NCI-H2196 treated with DMSO at 0.1 percent for 48 hours (cell line): ENCODE measurements at regions not wholly inside any gene's neighbourhood (a gene's known extent, or its start where the extent isn't known, plus 50 kb on each side); places are given as distances from the start of the nearest gene placed in this dataset.

ENCODE experiments used
- DNase-seq: peaks from one replicate; lab custom pipeline; 2025; ENCODE audit not compliant: unreplicated experiment; lab: John Stamatoyannopoulos, UW

- no peak for DNase-seq
Measured at GRCh38 chr1:118363396-118363795, 178.4 kb upstream of the SPAG17 start.

- no peak for DNase-seq
Measured at GRCh38 chr1:118360817-118361216, 175.8 kb upstream of the SPAG17 start.

DNA sequence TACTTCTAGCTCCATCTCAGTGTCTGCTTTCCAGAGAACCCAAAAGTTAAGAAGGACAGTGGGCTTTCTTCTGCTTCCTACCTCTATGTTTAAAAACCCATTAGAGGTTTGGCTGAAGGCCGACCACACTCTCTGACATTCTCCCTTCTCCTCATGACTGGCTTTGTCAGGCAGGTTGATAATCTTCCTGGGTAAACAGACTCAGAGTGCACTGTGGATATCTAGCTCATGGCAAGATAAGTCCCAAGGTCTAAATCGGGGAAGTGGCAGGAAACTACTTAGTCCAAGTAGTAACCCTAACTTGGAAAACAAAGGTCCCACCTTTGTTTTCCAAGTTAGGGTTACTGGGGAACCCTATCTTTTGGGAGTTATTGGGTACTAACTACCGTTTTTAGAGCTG is 161.9 kb upstream of the SPAG17 start:
- DNase-seq, result no peak

DNA sequence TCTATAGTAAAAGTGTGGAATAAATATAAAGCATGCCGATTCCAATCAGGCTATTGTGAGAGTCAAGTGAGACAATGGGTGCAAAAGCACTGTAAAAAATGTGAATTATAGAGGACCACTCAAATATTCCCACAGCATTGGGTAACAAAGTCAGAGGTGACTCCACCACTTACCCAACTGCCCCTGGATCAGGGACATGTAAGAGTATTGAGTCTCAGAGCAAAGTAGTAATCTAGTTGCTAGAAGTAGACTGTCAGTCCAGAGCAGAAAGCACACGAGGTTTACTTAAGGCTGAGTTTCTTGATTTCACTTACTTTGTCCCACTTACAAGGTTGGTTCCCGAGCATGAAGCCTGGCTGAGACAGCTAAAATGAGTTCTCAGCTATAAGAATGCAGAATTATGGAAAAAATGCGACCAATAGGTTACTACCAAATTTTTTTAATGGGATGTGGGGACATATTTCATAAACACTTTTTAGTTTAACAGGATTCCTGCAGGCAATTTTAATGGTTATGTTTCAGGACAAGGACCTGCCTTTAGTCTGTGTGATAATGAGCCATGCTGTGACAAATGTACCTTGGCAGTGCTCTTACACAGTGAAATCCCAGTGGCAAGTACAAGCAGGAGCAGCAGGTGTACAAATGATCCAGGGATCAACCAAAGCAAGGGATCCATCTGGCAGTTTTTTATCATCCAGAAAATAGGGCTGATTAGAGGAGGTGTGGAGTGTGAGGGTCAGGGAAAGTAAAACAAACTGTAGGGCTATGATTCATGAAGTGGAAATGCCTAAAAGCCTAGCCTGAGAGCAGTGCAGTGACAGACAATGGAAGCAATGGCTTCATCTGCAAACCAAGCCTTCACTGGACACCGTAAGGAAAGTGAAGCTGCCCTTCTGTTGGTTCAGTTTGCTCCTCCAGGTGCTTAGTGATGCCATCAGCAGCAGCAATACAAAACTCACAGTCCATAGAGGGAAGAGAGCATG is 156.2 kb upstream of the SPAG17 start:
- no peak for DNase-seq

- DNase-seq, result no peak
Measured at GRCh38 chr1:118339400-118340124, 154.5 kb upstream of the SPAG17 start.

DNA sequence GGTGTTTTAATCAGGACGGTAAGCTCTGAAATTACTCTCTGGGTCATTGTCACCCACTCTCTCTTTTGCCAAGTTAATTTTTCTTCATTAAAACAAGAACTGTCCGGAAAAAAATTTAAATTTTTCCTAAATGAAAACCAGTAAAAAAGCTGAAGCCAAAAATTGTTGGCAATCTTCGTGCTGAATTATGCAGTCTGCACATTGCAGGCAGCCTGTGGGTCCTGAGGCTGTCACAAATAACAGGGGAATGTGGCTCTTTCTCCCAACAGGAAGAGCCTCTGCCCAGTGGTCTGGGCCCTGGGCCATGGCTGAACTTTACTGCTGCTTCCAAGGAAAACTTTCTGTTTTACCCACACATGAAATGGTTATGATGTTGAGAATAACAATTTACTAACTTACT is 153.9 kb upstream of the SPAG17 start:
- no peak for DNase-seq

DNA sequence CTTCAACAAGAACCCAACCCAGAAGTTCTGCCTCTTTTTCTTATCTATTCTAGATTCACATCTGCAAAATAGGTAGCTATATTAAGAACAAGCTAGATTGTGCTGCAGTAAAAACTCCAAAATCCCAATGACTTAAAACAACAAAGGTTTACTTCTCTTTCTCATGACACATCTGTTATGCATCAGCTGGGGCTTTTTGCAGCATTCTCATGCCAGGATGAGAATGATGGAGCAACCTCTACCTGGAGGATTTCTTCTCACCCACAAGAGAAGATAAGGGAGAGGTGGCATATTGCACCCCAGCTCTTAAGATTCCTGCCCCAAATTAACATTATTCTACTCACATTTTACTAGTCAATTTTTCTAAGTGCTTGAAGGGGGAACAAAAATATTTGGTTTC is 152.3 kb upstream of the SPAG17 start:
- no peak for DNase-seq

GRCh38 chr1:118335331-118335732 is 150.3 kb upstream of the SPAG17 start:
- no peak for DNase-seq

DNA sequence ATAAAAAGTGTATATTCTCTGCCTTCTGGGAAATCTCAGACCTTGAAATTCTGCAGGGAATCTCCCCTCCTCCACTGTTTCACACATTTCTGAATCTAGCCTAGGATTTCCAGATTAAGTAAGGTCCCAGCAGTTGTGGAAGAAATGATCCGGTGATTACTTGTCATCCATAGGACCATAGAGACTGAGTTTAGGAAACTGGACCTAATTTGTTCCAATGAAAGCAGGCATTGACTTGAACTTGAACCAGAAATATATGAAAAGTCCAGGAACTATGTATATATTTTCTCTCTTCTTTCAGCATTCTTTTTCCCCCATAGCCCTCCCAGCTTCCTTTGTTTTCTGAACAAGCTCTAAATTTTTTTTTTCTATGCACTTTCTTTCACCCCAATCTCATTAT is 149.5 kb upstream of the SPAG17 start:
- no peak for DNase-seq

DNA sequence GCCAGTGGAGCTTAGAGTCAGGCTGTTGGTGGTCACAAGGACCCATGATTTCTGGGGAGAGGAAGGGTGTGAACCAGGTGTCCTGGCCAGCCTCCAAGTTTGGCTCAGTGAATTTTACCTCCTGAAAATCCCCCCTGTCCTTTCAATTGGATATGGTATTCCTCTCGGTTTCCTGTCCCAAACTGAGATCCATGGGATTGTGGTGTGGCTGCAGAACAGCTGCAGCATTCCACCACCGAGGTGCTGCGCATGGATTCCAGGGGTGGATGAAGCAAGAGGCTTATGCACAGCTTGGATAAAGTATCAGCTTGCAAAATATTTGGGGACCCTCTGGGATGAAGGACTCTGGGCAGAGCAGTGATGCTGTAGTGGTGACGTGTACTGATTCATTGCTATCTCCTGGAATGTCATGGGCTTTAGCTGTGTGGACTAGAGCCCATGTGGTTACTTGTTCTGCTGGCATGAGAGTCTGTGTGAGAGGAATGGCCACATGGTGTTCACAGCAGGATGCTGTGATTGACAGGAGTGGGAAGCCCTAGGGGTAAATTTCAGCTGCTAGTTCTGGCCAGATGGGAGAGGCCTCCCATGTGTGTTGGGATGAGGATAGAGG is 148.7 kb upstream of the SPAG17 start:
- DNase-seq, result no peak

DNA sequence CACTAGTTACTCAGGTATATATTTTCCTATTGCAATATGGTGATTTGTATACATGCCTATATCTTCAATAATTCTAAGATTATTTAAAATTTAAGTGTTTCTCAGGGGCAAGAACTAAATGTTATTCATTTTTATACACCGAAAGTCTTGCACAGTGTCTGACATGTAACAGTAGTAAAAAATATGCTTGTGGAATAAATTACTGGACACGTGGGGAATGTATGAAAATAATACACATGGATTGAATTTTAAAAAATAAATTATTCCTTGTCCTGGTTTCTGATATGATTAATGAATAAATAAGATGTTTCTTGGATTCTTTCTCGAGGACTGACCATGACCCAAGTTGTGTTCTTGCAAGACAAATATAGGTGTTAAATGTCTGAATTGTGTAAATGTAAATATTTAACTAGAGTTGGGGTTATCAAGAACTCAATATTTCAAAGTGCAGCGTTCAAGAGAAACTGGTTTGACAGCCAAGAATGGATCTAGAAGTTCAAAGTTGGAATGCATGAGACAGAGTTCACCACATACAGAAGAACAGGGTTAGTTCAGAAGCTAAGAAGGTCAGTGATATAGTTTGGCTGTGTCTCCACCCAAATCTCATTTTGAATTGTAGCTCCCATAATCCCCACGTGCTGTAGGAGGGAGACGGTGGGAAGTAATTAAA is 142.1 kb upstream of the SPAG17 start:
- no peak for DNase-seq

DNA sequence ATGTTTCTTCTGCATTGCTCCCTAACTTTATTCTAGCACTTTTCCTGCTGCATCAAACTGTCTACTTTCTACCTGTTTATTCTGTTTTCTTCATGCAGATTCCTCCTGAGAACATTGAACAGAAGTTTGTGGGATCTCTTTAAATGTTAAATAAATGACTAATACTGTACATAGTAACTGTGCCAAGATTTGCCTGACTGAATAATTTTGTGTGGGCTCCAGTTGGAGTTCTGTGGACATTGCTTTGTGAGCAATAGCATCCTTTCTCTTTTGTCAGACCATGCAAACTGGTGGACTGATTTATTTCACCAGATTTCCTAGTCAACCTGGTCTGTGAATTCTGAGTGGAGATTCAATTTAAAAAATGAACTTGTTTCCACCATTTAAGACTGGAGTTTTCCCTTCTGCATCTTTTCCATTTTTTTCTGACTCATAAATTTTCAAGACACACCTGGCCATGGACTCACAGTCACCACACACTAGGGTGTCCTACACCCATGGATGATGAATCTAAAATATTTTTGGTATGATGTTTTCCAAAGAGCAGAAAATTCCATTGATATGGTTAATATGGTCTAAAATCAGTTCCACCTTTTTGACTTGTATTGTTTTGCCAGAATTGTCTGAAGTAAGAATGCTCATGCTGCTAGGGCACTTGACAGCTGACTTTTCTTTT is 140.7 kb upstream of the SPAG17 start:
- no peak for DNase-seq

GRCh38 chr1:118323246-118323645 is 138.2 kb upstream of the SPAG17 start:
- no peak for DNase-seq

DNA sequence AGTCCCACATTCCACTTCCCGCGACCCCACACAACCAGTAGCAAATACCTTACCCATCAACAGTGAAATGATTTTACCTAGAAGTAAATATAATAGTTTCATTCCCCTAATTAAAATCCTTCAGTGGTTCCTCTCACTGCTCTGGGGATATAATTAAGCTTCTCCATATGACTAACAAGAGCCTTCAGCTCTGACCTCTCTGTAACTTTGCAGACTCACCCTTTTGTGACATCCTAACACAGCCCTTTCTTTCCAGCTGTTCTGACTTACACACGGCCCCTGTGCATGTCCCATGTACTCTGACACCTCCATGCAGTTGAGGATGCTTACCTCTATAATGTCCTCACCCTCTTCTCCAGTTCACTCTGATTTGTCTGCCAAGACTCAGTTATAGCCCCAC is 137.3 kb upstream of the SPAG17 start:
- DNase-seq, result no peak

- no peak for DNase-seq
Measured at GRCh38 chr1:118321840-118322239, 136.8 kb upstream of the SPAG17 start.

GRCh38 chr1:118317842-118318614 is 133.0 kb upstream of the SPAG17 start:
- no peak for DNase-seq

GRCh38 chr1:118306851-118307250 is 121.8 kb upstream of the SPAG17 start:
- no peak for DNase-seq

DNA sequence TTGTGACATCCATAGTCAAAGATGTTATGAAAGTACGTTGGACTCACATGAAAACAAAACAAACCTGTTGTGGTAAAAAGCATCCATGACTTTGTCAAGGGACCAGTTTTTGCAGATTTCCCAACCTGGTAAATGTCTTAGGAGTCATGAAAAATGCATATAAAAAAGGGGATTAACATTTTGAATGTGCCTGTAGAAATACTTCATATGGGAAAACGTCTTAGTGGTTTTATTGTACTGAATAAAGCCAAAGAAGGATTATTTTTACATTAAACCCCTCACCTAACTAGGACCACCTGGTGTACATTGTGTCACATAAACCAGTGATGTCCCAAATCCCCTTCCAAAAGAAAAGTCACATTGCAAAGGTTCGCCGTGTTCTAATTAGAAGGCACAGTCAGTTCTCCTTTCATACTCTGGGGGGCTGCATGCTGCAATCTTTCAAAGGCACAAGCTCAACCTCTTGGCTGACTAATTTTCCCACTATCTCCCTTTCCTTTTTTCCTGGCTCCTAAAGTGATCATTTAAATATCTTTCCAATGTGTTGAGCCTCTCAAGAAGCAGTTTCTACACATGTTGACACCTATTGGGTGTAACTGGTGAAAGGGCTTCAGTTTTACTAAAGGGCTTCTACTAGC is 119.8 kb upstream of the SPAG17 start:
- DNase-seq, result no peak

DNA sequence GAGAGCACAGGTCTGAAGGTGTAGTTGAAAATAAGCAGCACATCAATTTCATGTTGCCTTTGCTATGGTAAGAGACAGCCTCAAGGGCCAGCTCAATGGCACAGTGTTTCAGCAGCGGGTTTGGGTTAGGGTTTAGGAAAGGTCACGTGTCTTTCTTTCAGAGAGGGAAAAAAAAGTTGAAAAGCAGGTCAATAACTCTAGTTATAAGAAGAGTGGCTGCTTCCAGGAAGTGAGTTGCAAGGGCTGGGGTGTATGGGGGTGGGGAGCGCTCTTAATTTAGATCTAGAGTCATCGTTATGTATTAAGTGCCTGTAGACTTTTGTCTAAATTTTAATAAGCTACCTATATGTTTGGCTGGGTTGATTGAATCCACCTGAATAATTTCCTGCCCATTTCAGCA is 118.5 kb upstream of the SPAG17 start:
- DNase-seq, result no peak
